Fibroblast of lung (primary cell): ENCODE measurements at regions not wholly inside any gene's neighbourhood (a gene's known extent, or its start where the extent isn't known, plus 50 kb on each side); places are given as distances from the start of the nearest gene placed in this dataset.

Source experiments
- DNase-seq, 2 donors: peaks; one replicate each; pipeline versions ENCODE4 v3.0.0 to v3.0.0-alpha.2; 2010; ENCODE audit warnings: low read depth in 2 of 2
- H2AFZ ChIP-seq: 2 replicates; pipeline ENCODE4 v1.5.1; 2012; ENCODE audit warnings: low read length, control low read depth, inconsistent platforms
- H3K27ac ChIP-seq: 2 replicates; pipeline ENCODE4 v1.5.1; 2011; ENCODE audit warnings: low read length, control low read depth; ENCODE audit not compliant: insufficient read depth
- H3K27me3 ChIP-seq: 2 replicates; pipeline ENCODE4 v1.5.1; 2011; ENCODE audit warnings: mild to moderate bottlenecking, low read length; ENCODE audit not compliant: control insufficient read depth, insufficient read depth
- H3K36me3 ChIP-seq: 2 replicates; pipeline ENCODE4 v1.5.1; 2011; ENCODE audit warnings: low read length; ENCODE audit not compliant: control insufficient read depth, insufficient read depth
- H3K4me1 ChIP-seq: 2 replicates; pipeline ENCODE4 v1.5.1; 2011; ENCODE audit warnings: low read length; ENCODE audit not compliant: control insufficient read depth, insufficient read depth; ENCODE audit errors: extremely low read depth
- H3K4me2 ChIP-seq: 2 replicates; pipeline ENCODE4 v1.5.1; 2011; ENCODE audit warnings: low read length, control low read depth; ENCODE audit not compliant: insufficient read depth; ENCODE audit errors: extremely low read depth
- H3K4me3 ChIP-seq, 4 experiments: fragments of 200-600 bp in 1 of 4; sonication (generic) in 1 of 4; replicated peaks in 1 of 4; 2 replicates each; pipeline ENCODE4 v1.5.1; 2011 to 2016; ENCODE audit warnings: low read length in 4 of 4, low read depth in 3 of 4, mild to moderate bottlenecking in 3 of 4, control low read depth in 2 of 4, inconsistent platforms in 1 of 4, mixed read lengths in 1 of 4; ENCODE audit not compliant: insufficient read depth in 1 of 4; ENCODE audit errors: control extremely low read depth in 1 of 4
- H3K79me2 ChIP-seq: 2 replicates; pipeline ENCODE4 v1.5.1; 2012; ENCODE audit warnings: mild to moderate bottlenecking, low read length, inconsistent platforms; ENCODE audit not compliant: control insufficient read depth, insufficient read depth
- H3K9ac ChIP-seq: 2 replicates; pipeline ENCODE4 v1.5.1; 2011; ENCODE audit warnings: mild to moderate bottlenecking, low read length, control low read depth; ENCODE audit not compliant: insufficient read depth
- H3K9me3 ChIP-seq: 2 replicates; pipeline ENCODE4 v1.5.1; 2012; ENCODE audit warnings: low read depth, low read length; ENCODE audit not compliant: control insufficient read depth, insufficient read depth
- H4K20me1 ChIP-seq: 2 replicates; pipeline ENCODE4 v1.5.1; 2011; ENCODE audit warnings: low read length; ENCODE audit not compliant: control insufficient read depth, insufficient read depth; ENCODE audit errors: extremely low read depth
- CTCF ChIP-seq, 2 donors: IDR thresholded peaks in 1 of 2; conservative IDR thresholded peaks in 1 of 2; 1 replicate in 1 of 2; 2 replicates in 1 of 2; pipeline ENCODE4 v1.5.1; 2011 to 2012; ENCODE audit warnings: low read length in 2 of 2, control low read depth in 1 of 2, inconsistent platforms in 1 of 2, low read depth in 1 of 2, mild to moderate bottlenecking in 1 of 2
- EZH2 ChIP-seq: IDR thresholded peaks from 2 replicates; pipeline ENCODE4 v1.5.1; 2012; ENCODE audit warnings: low read length, control low read depth, mild to moderate bottlenecking; ENCODE audit errors: missing control alignments

GRCh38 chr1:71203241-71203640 lies 122.4 kb upstream of the ZRANB2 start:
- no peaks in the 10 kb centered on the region for H3K79me2 ChIP-seq
- no peak overlapping the region for H3K27ac ChIP-seq
- TF ChIP-seq CTCF (conservative IDR thresholded peaks at IDR 0.05 in 1 of 2, IDR thresholded peaks at IDR 0.05 in 1 of 2; ENCODE audit: low read depth in 1 of 2, low read length in 2 of 2) = no peak
- no peak for TF ChIP-seq EZH2
- no peaks in the 10 kb centered on the region for H3K27me3 ChIP-seq
- no peak overlapping the region for H3K9ac ChIP-seq
- H4K20me1 ChIP-seq = no peaks in the 10 kb centered on the region
- H3K4me3 ChIP-seq = no peak overlapping the region
- no peaks in the 10 kb centered on the region for H3K36me3 ChIP-seq
- no peak overlapping the region for H2AFZ ChIP-seq
- H3K9me3 ChIP-seq = no peaks in the 10 kb centered on the region
- H3K4me2 ChIP-seq = no peak overlapping the region
- H3K4me1 ChIP-seq = no peaks in the 10 kb centered on the region
- DNase-seq = no peak

GRCh38 chr1:71200503-71200902 lies 119.7 kb upstream of the ZRANB2 start:
- no peak for DNase-seq
- H3K79me2 ChIP-seq = no peaks in the 10 kb centered on the region
- no peak overlapping the region for H2AFZ ChIP-seq
- H3K9ac ChIP-seq = no peak overlapping the region
- TF ChIP-seq EZH2 (no peak), CTCF (conservative IDR thresholded peaks at IDR 0.05 in 1 of 2, IDR thresholded peaks at IDR 0.05 in 1 of 2; ENCODE audit: low read depth in 1 of 2, low read length in 2 of 2) (no peak)
- no peaks in the 10 kb centered on the region for H3K4me1 ChIP-seq
- H3K27ac ChIP-seq = no peak overlapping the region
- H3K27me3 ChIP-seq = no peaks in the 10 kb centered on the region
- no peaks in the 10 kb centered on the region for H3K9me3 ChIP-seq
- no peaks in the 10 kb centered on the region for H4K20me1 ChIP-seq
- no peak overlapping the region for H3K4me2 ChIP-seq
- no peaks in the 10 kb centered on the region for H3K36me3 ChIP-seq
- no peak overlapping the region for H3K4me3 ChIP-seq

GRCh38 chr1:71196685-71197084 lies 115.8 kb upstream of the ZRANB2 start:
- Histone ChIP-seq H3K4me1 (no peaks in the 10 kb centered on the region), H3K4me2 (no peak overlapping the region), H3K9me3 (no peaks in the 10 kb centered on the region), H3K27ac (no peak overlapping the region), H3K36me3 (no peaks in the 10 kb centered on the region), H3K9ac (no peak overlapping the region), H3K4me3 (no peak overlapping the region), H3K79me2 (no peaks in the 10 kb centered on the region), H4K20me1 (no peaks in the 10 kb centered on the region), H3K27me3 (no peaks in the 10 kb centered on the region), H2AFZ (no peak overlapping the region)
- peak; percentile 10 to 41 for TF ChIP-seq CTCF (conservative IDR thresholded peaks at IDR 0.05 in 1 of 2, IDR thresholded peaks at IDR 0.05 in 1 of 2; ENCODE audit: low read depth in 1 of 2, low read length in 2 of 2)
- TF ChIP-seq EZH2 = no peak
- peak; percentile 3 to 54 for DNase-seq
